GM19468 (cell line): ENCODE measurements at regions not wholly inside any gene's neighbourhood (a gene's known extent, or its start where the extent isn't known, plus 50 kb on each side); places are given as distances from the start of the nearest gene placed in this dataset.
"Not testable (repeated sequence)": the region's sequence is repeated elsewhere in the genome, so short reads cannot be mapped to it uniquely, and the experiment has no call there.

ENCODE experiments used
- ATAC-seq: cut with Tn5 transposase; IDR thresholded peaks from one replicate; pipeline ENCODE4 v1.9.1; 2021; ENCODE audit warnings: mild to moderate bottlenecking, moderate library complexity, moderate number of reproducible peaks; ENCODE audit not compliant: unreplicated experiment; ENCODE audit errors: extremely low read depth

DNA sequence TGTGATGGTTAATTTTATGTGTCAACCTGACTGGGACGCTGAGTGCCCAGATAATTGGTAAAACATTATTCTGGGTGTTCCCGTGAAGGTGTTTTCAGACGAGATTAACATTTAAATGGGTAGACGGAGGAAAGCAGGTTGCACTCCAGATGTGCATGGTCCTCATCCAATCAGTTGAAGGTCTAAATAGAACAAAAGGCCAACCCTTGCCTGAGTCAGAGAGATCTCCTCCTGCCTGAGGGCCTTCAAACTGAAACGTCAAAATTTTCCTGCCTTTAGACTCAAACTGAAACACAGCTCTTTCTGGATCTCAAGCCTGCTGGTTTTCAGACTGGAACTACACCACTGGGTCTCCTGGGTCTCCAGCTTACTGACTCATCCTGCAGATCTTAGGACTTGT lies 73.5 kb downstream of the NPIPA8 start:
- not testable (repeated sequence) for ATAC-seq

- ATAC-seq = not testable (repeated sequence)
Measured at GRCh38 chr16:18261848-18262247, 74.7 kb downstream of the NPIPA8 start.

- not testable (repeated sequence) for ATAC-seq
Measured at GRCh38 chr16:18259496-18260176, 76.9 kb downstream of the NPIPA8 start.

DNA sequence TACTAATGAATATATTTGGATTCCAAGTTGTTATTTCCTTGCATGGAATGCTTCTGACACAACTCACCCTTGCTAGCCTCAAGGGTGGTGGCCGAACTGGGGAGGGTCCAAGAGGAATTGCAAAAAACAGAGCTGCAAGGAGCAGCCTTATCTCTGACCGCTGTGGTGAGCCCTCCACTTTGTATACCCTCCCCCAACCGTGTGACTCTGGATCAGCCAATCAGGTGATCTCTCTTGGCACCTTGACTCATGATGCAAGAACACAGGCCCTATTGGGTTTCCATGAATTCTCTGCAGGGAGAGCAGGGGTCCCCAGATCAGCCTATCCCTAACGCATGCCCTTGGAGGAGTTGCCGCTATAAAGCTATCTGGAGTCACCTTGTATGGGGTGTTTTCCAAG lies 83.6 kb downstream of the NPIPA8 start:
- ATAC-seq = not testable (repeated sequence)

- ATAC-seq = not testable (repeated sequence)
Measured at GRCh38 chr16:18230505-18230904, 106.0 kb downstream of the NPIPA8 start.

GRCh38 chr16:18222054-18223009 lies 114.2 kb downstream of the NPIPA8 start:
- not testable (repeated sequence) for ATAC-seq

DNA sequence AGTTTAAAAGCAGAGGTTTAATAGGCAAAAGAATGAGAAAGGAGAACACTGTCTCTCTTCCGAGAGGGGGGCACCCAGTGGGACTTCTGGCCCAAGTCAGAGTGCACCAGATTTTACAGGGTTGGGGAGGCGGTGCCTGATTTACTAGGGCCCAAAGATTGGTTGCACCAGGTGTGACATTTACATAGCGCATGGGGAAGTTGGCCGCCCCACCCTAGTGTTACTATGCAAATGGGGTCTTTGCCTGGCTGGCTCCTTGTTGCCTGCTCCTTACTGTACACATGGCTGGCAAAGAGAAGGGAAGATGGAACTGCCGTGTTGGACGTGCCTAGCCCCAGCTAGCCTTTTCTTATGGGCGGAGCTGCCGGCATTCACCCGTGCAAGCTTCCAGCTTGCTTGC lies 118.8 kb downstream of the NPIPA8 start:
- not testable (repeated sequence) for ATAC-seq

GRCh38 chr16:18216814-18217213 lies 119.7 kb downstream of the NPIPA8 start:
- ATAC-seq = not testable (repeated sequence)

DNA sequence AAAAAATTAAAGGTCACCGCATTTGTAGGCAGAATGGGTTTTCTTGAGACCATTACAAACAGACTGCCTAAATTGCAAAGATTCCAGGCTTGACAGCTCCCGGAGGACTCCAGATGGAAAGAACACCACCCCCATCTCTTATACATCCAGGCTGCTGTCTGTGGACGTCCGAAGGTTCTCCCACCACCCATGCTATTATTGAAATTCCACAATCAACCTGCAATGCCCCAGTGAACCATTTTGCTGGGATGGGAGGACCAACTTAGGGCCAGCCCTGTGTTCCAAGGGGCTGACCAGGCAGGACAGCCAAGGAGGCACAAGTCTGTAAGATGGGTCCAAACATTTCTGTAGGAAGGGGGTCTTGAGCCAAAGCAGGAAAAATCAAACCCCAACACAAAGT lies 122.7 kb downstream of the NPIPA8 start:
- not testable (repeated sequence) for ATAC-seq

DNA sequence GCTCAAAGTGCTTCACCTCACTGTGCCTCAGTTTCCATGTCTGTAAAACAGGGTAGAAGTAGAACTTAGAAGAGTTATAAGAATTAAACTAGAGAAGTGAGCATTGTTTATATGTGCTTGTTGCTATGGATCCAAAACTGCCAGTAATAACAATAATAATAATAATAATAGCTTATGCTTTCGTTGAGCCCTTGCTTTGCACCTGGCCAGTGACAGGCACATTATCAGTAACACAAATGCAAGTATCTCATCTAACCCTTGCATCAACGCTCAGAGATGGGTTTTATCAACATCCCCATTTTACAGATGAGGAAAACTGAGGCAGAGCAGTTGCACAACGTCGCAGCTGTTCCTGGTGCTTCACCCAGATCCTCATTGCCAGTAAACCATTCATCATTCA lies 125.0 kb downstream of the NPIPA8 start:
- not testable (repeated sequence) for ATAC-seq

DNA sequence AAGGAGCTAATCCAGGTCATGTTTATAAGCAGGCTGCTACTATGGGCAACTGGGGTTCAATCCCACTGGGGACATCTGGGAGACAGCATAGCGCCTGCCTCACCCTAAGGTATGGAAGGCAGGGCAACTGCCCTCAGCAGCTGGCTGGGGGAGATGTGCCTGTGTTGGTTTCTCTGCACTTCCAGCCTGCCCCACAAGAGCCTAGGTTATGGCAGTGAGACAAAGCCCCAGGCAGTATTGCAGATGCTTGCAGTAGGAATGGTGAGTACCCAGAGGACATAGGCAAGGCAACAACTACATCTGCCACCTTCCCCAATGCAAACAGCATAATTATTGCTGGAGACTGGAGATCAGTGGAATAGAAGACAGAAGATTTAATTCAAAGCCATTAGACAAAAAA lies 131.8 kb downstream of the NPIPA8 start:
- ATAC-seq = not testable (repeated sequence)

- ATAC-seq = not testable (repeated sequence)
Measured at GRCh38 chr16:18204309-18204708, 132.2 kb downstream of the NPIPA8 start.

GRCh38 chr16:18201511-18201910 lies 135.0 kb downstream of the NPIPA8 start:
- not testable (repeated sequence) for ATAC-seq

DNA sequence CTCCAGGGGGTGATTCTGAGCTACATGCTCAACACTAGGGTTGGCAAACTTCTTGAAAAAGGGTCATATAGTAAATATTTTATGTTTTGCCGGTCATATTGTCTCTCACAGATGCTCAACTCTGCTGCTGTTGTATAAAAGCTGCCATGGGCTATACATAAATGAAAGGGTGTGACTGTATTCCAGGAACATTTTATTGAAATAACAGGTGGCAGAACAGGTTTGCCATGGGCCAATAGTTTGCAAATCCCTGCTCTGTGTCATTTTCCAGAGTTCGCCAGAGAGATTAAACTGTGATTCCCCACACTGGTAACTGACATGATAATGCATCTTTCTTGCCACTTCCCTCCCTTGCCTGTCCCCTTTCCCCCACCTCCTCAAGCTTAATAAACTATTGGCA lies 144.1 kb downstream of the NPIPA8 start:
- not testable (repeated sequence) for ATAC-seq

- ATAC-seq = not testable (repeated sequence)
Measured at GRCh38 chr16:18190179-18190578, 146.4 kb downstream of the NPIPA8 start.

DNA sequence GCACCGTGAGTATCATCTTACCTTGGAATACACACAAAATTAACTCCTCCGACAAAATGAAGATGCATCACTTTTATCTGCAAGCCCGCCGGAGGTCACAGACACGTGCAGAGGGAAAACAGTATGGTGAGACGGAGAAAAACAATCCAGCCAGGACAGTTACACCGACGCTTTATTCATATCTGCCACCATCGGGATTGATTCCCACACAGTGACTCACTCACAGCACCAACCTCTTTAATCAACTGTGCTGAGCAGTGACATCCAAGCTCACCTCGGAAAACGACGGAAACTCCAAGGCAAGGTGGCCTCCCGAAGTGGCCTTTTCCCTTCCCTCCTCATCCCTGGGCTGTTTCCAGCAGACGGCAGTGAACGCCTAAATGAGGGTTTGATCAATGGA lies 151.8 kb downstream of the NPIPA8 start:
- ATAC-seq = not testable (repeated sequence)

DNA sequence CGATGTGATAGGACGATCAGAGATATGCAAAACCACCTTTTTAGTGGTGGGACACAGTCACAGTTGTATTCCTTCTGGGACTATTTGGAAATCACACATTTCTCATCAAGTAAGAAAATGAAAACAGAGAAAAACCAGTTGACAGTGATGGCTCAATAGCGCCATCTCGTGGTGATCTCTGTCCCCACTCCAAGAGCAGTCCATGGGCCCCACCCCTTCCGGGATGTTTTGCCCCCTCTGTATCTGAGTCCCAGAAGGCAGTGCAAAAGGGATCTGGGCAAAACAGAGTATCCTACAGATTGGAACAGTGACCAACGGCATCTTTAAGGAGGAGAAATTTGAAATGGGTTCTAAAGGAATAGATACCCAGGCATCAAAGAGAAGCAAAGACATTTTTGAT lies 155.5 kb downstream of the NPIPA8 start:
- ATAC-seq = not testable (repeated sequence)

GRCh38 chr16:18173945-18174497 lies 162.5 kb downstream of the NPIPA8 start:
- ATAC-seq = not testable (repeated sequence)

DNA sequence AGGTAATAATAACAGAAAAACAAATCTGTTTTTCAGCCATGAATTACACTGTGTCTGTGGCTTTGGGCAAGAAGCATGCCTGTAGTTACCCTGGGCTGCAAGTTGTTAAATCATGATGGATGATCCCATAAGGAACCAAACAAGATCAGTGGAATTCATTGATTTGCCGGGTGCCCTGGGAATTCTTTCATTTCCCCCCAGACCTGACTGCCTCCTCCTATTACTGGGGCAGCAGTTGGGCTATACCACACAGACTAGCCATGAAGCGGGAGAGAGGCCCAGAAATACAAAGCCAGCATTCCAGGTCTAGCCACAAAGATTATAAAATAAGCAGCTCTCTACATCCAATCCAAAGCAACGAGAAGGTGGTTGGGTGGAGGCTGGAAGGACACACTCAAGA lies 174.2 kb downstream of the NPIPA8 start:
- not testable (repeated sequence) for ATAC-seq

DNA sequence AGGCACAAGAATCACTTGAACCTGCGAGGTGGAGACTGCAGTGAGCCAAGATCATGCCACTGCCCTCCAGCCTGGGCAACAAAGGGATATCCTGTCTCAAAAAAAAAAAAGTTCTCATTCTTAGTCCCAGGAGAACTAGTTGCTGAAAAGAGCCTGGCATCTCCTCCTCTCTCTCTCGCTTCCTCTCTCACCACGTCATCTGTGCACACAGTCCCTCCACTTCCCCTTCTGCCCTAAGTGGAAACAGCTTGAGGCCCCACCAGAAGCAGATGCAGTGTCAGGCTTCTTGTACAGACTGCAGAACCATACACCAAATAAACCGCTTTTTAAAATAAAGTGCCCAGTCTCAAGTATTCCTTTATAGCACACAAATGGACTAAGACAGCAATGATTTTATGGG lies 175.3 kb downstream of the NPIPA8 start:
- not testable (repeated sequence) for ATAC-seq

DNA sequence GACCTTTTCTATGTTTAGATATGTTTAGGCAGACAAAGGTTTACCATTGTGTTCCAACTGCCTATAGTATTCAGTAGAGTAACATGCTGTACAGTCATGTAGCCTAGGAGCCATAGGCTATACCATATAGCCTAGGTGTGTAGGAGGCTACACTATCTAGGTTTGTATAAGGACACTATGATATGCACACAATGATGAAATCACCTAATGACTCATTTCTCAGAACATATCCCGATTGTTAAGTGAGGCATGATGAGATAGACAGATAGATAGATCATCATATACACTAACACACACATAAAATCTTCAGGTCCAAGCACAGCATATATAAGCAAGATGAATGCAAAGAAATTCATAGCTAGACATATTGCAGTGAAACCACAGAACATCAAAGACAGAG lies 177.4 kb downstream of the NPIPA8 start:
- not testable (repeated sequence) for ATAC-seq
